Mucosa of descending colon (tissue), 3 donors: ENCODE measurements at regions not wholly inside any gene's neighbourhood (a gene's known extent, or its start where the extent isn't known, plus 50 kb on each side); places are given as distances from the start of the nearest gene placed in this dataset.

Experiments
- ATAC-seq: fragments of 200-7000 bp; cut with Tn5 transposase; one replicate; pipeline ENCODE4 v1.9.1; 2020; ENCODE audit warnings: mild to moderate bottlenecking, moderate library complexity
- DNase-seq, 3 donors: peaks; one replicate each; pipeline ENCODE4 v3.0.0-alpha.2; 2020
- H3K36me3 ChIP-seq: fragments of 200-600 bp; one replicate; pipeline ENCODE4 v1.8.0; 2021; ENCODE audit warnings: low read depth, mild to moderate bottlenecking
- H3K4me1 ChIP-seq: fragments of 200-600 bp; one replicate; pipeline ENCODE4 v1.8.0; 2021; ENCODE audit warnings: low read depth, mild to moderate bottlenecking
- H3K4me3 ChIP-seq: fragments of 200-600 bp; one replicate; pipeline ENCODE4 v1.8.0; 2021; ENCODE audit warnings: mild to moderate bottlenecking
- H3K9me3 ChIP-seq: fragments of 200-600 bp; one replicate; pipeline ENCODE4 v1.8.0; 2021; ENCODE audit warnings: mild to moderate bottlenecking
- CTCF ChIP-seq: fragments of 200-600 bp; IDR thresholded peaks from one replicate; pipeline ENCODE4 v1.8.0; 2022; ENCODE audit warnings: antibody characterized with exemption, mild to moderate bottlenecking
- intact Hi-C, 2 donors: fragments of 100-400 bp; cut with DNase I in 1 of 2; cut with micrococcal nuclease in 1 of 2; formaldehyde crosslinking; loops; one replicate each; pipeline versions ENCODE4 v1.11.0 to v1.11.1; 2022; cut with DNase I, micrococcal nuclease
- donor health status: DM: no; HTN: no; CAD: no; lungs with moderate emphysema.
- donor health status: DM: no; HTN: no; CAD: no.
- donor health status: DM: no; HTN: yes; CAD: no.

- intact Hi-C loops: no loop called here
- no peak for ATAC-seq
- no peak for TF ChIP-seq CTCF
- H3K4me3 ChIP-seq: no peak overlapping the region
- no peak for DNase-seq
- H3K36me3 ChIP-seq: no peaks in the 10 kb centered on the region
- no peaks in the 10 kb centered on the region for H3K9me3 ChIP-seq
- H3K4me1 ChIP-seq: no peaks in the 10 kb centered on the region
These were observed 496.8 kb downstream of the MAT2B start for GRCh38 chr5:164002214-164002613.

GRCh38 chr5:164002628-164003027 is 497.2 kb downstream of the MAT2B start:
- no peaks in the 10 kb centered on the region for H3K4me1 ChIP-seq
- DNase-seq: no peak
- no peaks in the 10 kb centered on the region for H3K36me3 ChIP-seq
- no peak overlapping the region for H3K4me3 ChIP-seq
- intact Hi-C loops: no loop called here
- no peak for ATAC-seq
- no peak for TF ChIP-seq CTCF
- no peaks in the 10 kb centered on the region for H3K9me3 ChIP-seq

GRCh38 chr5:164005071-164005470 is 499.7 kb downstream of the MAT2B start:
- DNase-seq (no peak), ATAC-seq (no peak)
- TF ChIP-seq CTCF: no peak
- Histone ChIP-seq H3K9me3 (no peaks in the 10 kb centered on the region), H3K4me3 (no peak overlapping the region), H3K4me1 (no peaks in the 10 kb centered on the region), H3K36me3 (no peaks in the 10 kb centered on the region)
- intact Hi-C loops: no loop called here

GRCh38 chr5:164007064-164007463 is 501.6 kb downstream of the MAT2B start:
- TF ChIP-seq CTCF: no peak

GRCh38 chr5:164009621-164010020 is 504.2 kb downstream of the MAT2B start:
- DNase-seq (no peak), ATAC-seq (no peak)
- no peaks in the 10 kb centered on the region for H3K9me3 ChIP-seq
- no peak for TF ChIP-seq CTCF
- intact Hi-C loops: loop anchor here (10.0 kb wide), 2 partner anchors 445 to 495 kb away; no protein-coding TSS in a partner anchor
- no peak overlapping the region for H3K4me3 ChIP-seq
- H3K4me1 ChIP-seq: no peaks in the 10 kb centered on the region
- H3K36me3 ChIP-seq: no peaks in the 10 kb centered on the region

More at GRCh38 chr5:164007064-164007463, 501.6 kb downstream of the MAT2B start:
- Histone ChIP-seq H3K9me3 (no peaks in the 10 kb centered on the region), H3K4me1 (no peaks in the 10 kb centered on the region), H3K4me3 (no peak overlapping the region), H3K36me3 (no peaks in the 10 kb centered on the region)
- intact Hi-C loops: no loop called here
- DNase-seq: no peak
- ATAC-seq: no peak

GRCh38 chr5:164010900-164011299 is 505.5 kb downstream of the MAT2B start:
- intact Hi-C loops: loop anchor here (10.0 kb wide), 2 partner anchors 446 to 494 kb away; no protein-coding TSS in a partner anchor
- Histone ChIP-seq H3K36me3 (no peaks in the 10 kb centered on the region), H3K4me3 (no peak overlapping the region), H3K4me1 (no peaks in the 10 kb centered on the region), H3K9me3 (no peaks in the 10 kb centered on the region)
- TF ChIP-seq CTCF: no peak
- DNase-seq (no peak), ATAC-seq (no peak)
